Bronchial epithelial cell (primary cell): ENCODE measurements at regions not wholly inside any gene's neighbourhood (a gene's known extent, or its start where the extent isn't known, plus 50 kb on each side); places are given as distances from the start of the nearest gene placed in this dataset.
A peak's percentile ranks its signal among the peaks of the same experiment; 100 is the strongest.
"Not testable (repeated sequence)": the region's sequence is repeated elsewhere in the genome, so short reads cannot be mapped to it uniquely, and the experiment has no call there.

Source experiments
- DNase-seq: peaks from one replicate; pipeline ENCODE4 v3.0.0-alpha.2; 2010; ENCODE audit warnings: low read depth
- FAIRE-seq: peaks from 2 replicates; lab custom pipeline; 2011; peaks lifted over from hg19 to GRCh38; lab: Jason Lieb, UNC
- H3K27me3 ChIP-seq: 2 replicates; pipeline ENCODE4 v1.5.1; 2011; ENCODE audit warnings: low read length; ENCODE audit not compliant: control insufficient read depth, insufficient read depth
- H3K36me3 ChIP-seq: 2 replicates; pipeline ENCODE4 v1.5.1; 2011; ENCODE audit warnings: low read length; ENCODE audit not compliant: control insufficient read depth, insufficient read depth
- H3K4me3 ChIP-seq: 2 replicates; pipeline ENCODE4 v1.5.1; 2011; ENCODE audit warnings: mild to moderate bottlenecking, low read depth, low read length, control low read depth
- TF ChIP-seq, protein P1 (sequence below): IDR thresholded peaks from 2 replicates; pipeline ENCODE4 v1.5.1; 2011; ENCODE audit warnings: mild to moderate bottlenecking, moderate library complexity, low read length, control low read depth, inconsistent platforms; ENCODE audit not compliant: insufficient read depth, severe bottlenecking

DNA sequence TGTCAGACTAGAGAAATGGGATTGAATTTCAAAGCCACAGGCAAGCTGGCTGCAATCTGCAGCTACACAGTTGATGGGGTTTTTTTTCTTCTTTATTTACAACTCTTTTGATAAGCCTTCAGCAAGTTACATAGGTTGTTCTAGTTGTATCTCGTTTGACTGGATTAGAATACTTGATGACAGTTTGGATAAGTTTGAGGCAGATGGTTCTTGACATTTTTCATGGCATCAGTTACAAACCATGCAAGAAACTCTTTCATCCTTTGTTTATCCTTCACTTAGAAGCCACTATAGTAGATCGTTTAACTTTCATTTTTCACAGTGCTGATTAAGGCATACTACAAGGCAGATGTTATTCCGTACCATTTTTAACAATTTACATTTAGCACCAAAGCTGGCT is 238.9 kb downstream of the TOX3 start:
- FAIRE-seq (no peak), DNase-seq (no peak)
- Histone ChIP-seq H3K36me3 (no peaks in the 10 kb centered on the region), H3K4me3 (no peak overlapping the region), H3K27me3 (no peaks in the 10 kb centered on the region)
- TF ChIP-seq, protein P1, sequence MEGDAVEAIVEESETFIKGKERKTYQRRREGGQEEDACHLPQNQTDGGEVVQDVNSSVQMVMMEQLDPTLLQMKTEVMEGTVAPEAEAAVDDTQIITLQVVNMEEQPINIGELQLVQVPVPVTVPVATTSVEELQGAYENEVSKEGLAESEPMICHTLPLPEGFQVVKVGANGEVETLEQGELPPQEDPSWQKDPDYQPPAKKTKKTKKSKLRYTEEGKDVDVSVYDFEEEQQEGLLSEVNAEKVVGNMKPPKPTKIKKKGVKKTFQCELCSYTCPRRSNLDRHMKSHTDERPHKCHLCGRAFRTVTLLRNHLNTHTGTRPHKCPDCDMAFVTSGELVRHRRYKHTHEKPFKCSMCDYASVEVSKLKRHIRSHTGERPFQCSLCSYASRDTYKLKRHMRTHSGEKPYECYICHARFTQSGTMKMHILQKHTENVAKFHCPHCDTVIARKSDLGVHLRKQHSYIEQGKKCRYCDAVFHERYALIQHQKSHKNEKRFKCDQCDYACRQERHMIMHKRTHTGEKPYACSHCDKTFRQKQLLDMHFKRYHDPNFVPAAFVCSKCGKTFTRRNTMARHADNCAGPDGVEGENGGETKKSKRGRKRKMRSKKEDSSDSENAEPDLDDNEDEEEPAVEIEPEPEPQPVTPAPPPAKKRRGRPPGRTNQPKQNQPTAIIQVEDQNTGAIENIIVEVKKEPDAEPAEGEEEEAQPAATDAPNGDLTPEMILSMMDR = no peak

DNA sequence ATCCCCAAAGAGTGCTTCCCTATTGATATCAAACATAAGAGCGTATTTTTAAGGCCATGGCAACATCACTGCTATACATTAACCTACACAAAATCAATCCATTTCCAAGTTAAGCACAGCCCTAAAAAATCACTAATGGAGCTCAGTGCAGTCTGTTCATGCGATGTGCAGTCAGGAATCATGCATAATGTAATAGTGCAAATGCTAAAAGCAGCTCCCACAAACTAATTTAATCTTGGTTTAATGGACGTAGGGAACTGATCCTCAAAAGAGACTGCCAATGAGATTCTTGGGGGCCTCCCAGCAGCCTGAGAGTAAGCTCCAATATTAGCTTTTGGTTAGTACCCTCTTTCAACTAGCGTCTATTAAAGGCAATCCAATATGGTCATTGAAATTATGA is 245.9 kb downstream of the TOX3 start:
- no peak for DNase-seq
- FAIRE-seq = no peak
- TF ChIP-seq, protein P1 = no peak
- no peak overlapping the region for H3K4me3 ChIP-seq
- no peaks in the 10 kb centered on the region for H3K27me3 ChIP-seq
- no peaks in the 10 kb centered on the region for H3K36me3 ChIP-seq

DNA sequence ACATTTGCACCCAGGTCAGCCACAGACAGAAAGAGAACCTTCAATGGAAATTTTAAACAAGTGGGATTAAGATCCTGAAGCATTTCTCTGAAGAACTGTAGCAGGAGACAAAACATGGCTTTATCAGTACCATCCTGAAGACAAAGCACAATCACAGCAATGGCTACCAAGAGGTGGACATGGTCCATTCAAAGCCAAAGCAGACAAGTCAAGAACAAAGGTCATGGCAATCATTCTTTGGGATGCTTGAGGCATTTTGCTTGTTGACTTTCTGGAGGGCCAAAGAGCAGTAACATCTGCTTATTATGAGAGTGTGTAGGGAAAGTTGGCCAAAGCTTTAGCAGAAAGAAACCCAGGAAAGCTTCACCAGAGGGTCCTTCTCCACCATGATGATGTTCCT is 248.2 kb downstream of the TOX3 start:
- DNase-seq = no peak
- Histone ChIP-seq H3K27me3 (no peaks in the 10 kb centered on the region), H3K36me3 (no peaks in the 10 kb centered on the region), H3K4me3 (no peak overlapping the region)
- FAIRE-seq = peak; percentile 62
- TF ChIP-seq, protein P1 = no peak

DNA sequence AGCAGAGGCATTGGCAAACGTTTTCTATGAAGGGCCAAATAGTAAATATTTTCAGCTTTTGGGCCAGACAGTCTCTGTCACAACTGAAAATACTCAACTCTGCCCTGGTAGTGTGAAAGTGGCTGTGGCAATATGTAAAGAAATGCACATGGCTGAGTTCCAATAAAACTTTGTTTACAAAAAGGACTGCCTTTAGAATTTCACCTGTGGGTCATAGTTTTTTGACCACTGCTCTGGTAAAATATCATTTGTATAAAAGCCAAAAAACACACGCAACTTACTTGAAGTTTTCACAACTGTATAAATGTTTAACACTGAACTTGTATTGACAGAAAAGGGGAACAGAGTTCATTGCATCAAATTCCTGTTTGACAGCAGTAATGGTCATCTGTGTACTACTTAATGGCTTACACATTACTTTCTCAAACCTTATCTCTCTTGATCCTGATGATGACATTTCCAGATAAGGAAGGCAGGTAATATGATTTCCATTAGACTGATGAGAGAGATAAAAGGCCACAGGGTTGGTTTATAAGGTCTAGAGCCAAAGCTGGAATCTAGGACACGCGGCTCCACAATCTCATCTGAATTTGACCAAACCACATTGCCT is 250.1 kb downstream of the TOX3 start:
- H3K36me3 ChIP-seq, H3K4me3 ChIP-seq, DNase-seq, H3K27me3 ChIP-seq: not testable (repeated sequence)
- FAIRE-seq = peak; percentile 95

DNA sequence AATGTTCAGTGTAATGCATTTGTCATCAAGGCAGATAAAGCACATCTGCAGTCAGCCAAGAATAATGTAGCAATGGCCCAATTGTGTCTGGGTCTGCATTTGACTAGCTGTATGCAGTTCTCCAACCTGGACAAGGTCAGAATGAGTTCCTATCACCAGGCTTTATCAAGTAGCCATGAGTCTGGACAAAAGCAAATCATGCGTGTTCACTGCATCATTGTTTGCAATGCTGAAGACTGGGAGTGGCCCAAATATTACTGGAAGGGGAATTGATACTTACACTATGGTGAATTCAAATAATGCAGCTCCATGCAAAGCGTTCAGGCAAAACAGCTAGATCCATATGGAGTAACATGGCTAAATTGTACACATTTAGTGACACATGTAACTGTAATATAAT is 250.9 kb downstream of the TOX3 start:
- Histone ChIP-seq H3K27me3 (no peaks in the 10 kb centered on the region), H3K4me3 (no peak overlapping the region), H3K36me3 (no peaks in the 10 kb centered on the region)
- FAIRE-seq (no peak), DNase-seq (no peak)
- TF ChIP-seq, protein P1 = no peak

DNA sequence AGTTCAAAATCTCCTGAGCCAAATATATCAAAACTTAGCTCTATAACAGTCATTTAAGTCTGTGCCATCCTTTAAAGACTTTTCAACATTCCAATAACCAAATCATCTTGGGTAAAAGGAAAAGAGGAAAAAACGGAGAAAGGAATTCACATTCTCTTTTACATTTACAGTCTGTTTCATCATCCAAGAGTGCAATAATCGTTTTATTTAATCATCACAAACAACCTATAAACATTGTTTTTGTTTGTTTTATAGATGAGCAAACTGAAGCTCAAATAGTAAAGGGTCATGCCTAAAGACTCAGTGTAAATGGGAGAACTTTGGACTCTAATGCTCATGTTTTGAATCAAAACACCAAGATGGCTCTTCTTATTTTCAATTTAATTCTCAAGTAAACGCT is 252.3 kb downstream of the TOX3 start:
- Histone ChIP-seq H3K4me3 (no peak overlapping the region), H3K27me3 (no peaks in the 10 kb centered on the region), H3K36me3 (no peaks in the 10 kb centered on the region)
- no peak for DNase-seq
- TF ChIP-seq, protein P1 = no peak
- no peak for FAIRE-seq
